ENCODE measurements at regions not wholly inside any gene's neighbourhood (a gene's known extent, or its start where the extent isn't known, plus 50 kb on each side); places are given as distances from the start of the nearest gene placed in this dataset.

GRCh38 chr1:244176201-244176600 lies 125.1 kb downstream of the ZBTB18 start (continued):
- no peak for TF ChIP-seq USF1 (IDR thresholded peaks at IDR 0.05; ENCODE audit: borderline replicate concordance, extremely low read length, insufficient read depth, low read depth, low read length)
- TF ChIP-seq CBX3 (IDR thresholded peaks at IDR 0.05; ENCODE audit: borderline replicate concordance, low read depth) = no peak
- no peak for TF ChIP-seq CREM (IDR thresholded peaks at IDR 0.05; ENCODE audit: low read depth)
- TF ChIP-seq POLR2AphosphoS5 (IDR thresholded peaks at IDR 0.05; ENCODE audit: low read length) = no peak

- Histone ChIP-seq H3K4me2 (ENCODE audit: control insufficient read depth, insufficient read depth) (no peak overlapping the region), H2AFZ (ENCODE audit: control insufficient read depth, low read depth, low read length) (no peak overlapping the region), H3K36me3 (ENCODE audit: control insufficient read depth in 2 of 2, insufficient read depth in 2 of 2, low read length in 1 of 2) (no peaks in the 10 kb centered on the region), H3K9me3 (replicated peaks; ENCODE audit: control insufficient read depth, insufficient read depth, low read length) (no peaks in the 10 kb centered on the region), H3K9ac (ENCODE audit: control insufficient read depth, insufficient read depth, low read length) (no peak overlapping the region), H3K4me1 (ENCODE audit: control insufficient read depth, insufficient read depth, low read length) (no peaks in the 10 kb centered on the region), H3K27ac (ENCODE audit: control insufficient read depth, insufficient read depth) (no peak overlapping the region), H3K4me3 (no peak overlapping the region), H3K79me2 (ENCODE audit: control insufficient read depth, insufficient read depth, low read length) (no peaks in the 10 kb centered on the region), H3K27me3 (replicated peaks in 1 of 2; ENCODE audit: control insufficient read depth in 2 of 2, insufficient read depth in 2 of 2, low read length in 1 of 2) (no peaks in the 10 kb centered on the region; a peak in 1 of 4 replicates), H4K20me1 (ENCODE audit: control insufficient read depth, insufficient read depth) (no peaks in the 10 kb centered on the region)
- BruUV-seq (replicated peaks) = no TSS peak
- intact Hi-C loops (cut with micrococcal nuclease; ENCODE audit: unreplicated experiment) = no loop called here
- no peak for FAIRE-seq
- TF ChIP-seq ZBTB33 (IDR thresholded peaks at IDR 0.05) (no peak), IRF4 (IDR thresholded peaks at IDR 0.05; ENCODE audit: low read depth, low read length) (no peak), ZBTB40 (IDR thresholded peaks at IDR 0.05; ENCODE audit: borderline replicate concordance) (no peak), ZSCAN29 (IDR thresholded peaks at IDR 0.05) (no peak), SREBF1 (IDR thresholded peaks at IDR 0.05; ENCODE audit: low read length) (no peak), EED (IDR thresholded peaks at IDR 0.05; ENCODE audit: low read depth) (no peak)
- ATAC-seq = no peak
- 24% methylated on average over 3 of the region's 3 CpGs for WGBS (ENCODE audit: insufficient coverage, insufficient replicate concordance, low lambda C conversion rate, missing lambda C conversion rate)
- ChIA-PET RAD21 (ENCODE audit: unreplicated experiment) (no interaction called here), POLR2A (no interaction called here), CTCF (interaction anchor here (0.6 kb wide), 1 partner anchor 569 kb away, joined by 3 read pairs; no protein-coding TSS in a partner anchor), SMC1A (ENCODE audit: uncharacterized antibody, unreplicated experiment) (no interaction called here)
- in situ Hi-C loops (cut with MboI) = no loop called here
- DNase-seq (ENCODE audit: low read depth, low spot score) = no peak
Measured at GRCh38 chr1:244180256-244180655, 129.2 kb downstream of the ZBTB18 start.
